PC-3 (cell line): ENCODE measurements at regions not wholly inside any gene's neighbourhood (a gene's known extent, or its start where the extent isn't known, plus 50 kb on each side); places are given as distances from the start of the nearest gene placed in this dataset.

Experiments
- EZH2phosphoT487 ChIP-seq: fragments of 300-600 bp; sonication (generic); IDR thresholded peaks from 2 replicates; pipeline ENCODE4 v1.6.1; 2018; ENCODE audit warnings: mild to moderate bottlenecking, antibody characterized with exemption, low read length, borderline replicate concordance
- TF ChIP-seq, protein P1 (sequence below): fragments of 300-600 bp; sonication (generic); conservative IDR thresholded peaks from 2 replicates; pipeline ENCODE4 v1.5.1; 2017; ENCODE audit warnings: antibody characterized with exemption, low read depth, mild to moderate bottlenecking, low read length

DNA sequence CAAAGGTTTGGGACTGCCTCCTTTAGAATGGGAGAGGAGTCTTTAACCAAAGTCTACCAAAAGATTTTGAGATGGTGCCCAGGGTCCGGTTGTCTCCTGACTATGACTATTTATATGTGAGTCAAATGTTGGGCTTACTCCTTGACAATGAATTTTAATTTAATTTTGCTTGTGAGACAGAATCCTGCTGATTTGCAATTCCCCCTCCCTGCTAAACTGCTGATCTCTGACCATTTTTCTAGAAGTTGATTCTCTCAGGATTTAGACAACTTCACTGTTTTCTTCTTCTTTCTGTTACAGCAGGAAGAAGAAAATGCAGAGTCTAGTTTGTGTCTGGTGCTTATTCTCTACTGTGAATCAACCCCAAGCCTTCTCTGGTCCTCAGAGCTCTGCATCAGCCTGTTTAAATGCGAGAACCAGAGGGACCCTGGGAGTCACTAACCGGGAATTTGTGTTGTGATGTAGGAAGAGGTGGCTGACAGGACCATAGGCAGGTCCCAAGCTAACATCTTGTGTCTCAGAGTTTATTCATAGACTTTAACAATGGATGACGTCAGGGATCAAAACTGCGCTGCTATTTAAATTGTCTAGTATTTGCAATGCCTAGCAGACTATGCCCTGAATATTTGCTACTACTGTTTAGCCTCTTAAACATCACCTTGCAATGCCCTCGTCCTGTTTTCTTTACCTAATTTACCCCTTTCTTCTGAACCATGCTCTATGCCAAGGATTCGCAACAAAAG, 124.0 kb upstream of the TAF11L2 start:
- TF ChIP-seq, protein P1, sequence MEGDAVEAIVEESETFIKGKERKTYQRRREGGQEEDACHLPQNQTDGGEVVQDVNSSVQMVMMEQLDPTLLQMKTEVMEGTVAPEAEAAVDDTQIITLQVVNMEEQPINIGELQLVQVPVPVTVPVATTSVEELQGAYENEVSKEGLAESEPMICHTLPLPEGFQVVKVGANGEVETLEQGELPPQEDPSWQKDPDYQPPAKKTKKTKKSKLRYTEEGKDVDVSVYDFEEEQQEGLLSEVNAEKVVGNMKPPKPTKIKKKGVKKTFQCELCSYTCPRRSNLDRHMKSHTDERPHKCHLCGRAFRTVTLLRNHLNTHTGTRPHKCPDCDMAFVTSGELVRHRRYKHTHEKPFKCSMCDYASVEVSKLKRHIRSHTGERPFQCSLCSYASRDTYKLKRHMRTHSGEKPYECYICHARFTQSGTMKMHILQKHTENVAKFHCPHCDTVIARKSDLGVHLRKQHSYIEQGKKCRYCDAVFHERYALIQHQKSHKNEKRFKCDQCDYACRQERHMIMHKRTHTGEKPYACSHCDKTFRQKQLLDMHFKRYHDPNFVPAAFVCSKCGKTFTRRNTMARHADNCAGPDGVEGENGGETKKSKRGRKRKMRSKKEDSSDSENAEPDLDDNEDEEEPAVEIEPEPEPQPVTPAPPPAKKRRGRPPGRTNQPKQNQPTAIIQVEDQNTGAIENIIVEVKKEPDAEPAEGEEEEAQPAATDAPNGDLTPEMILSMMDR, result no peak
- TF ChIP-seq EZH2phosphoT487, result no peak
